IMR-90 (cell line): ENCODE measurements at regions not wholly inside any gene's neighbourhood (a gene's known extent, or its start where the extent isn't known, plus 50 kb on each side); places are given as distances from the start of the nearest gene placed in this dataset.

Source experiments
- ATAC-seq: fragments of 200-7000 bp; cut with Tn5 transposase; 2 replicates; pipeline ENCODE4 v1.9.1; 2020; ENCODE audit warnings: low read depth, mild to moderate bottlenecking, moderate library complexity
- BruUV-seq: library from RNA; stranded (reverse); fragments of 400-500 nt; replicated peaks from 2 replicates; lab custom pipeline; 2021; lab: Mats Ljungman, UMichigan
- CTCF ChIA-PET: fragments of 300-600 bp; formaldehyde crosslinking; extraction: SDS; loops from one replicate; lab custom pipeline; 2021; ENCODE audit warnings: antibody characterized with exemption; lab: Yijun Ruan, JAX
- POLR2A ChIA-PET: fragments of 300-600 bp; sonication (Branson Sonifier 250); formaldehyde crosslinking; loops from one replicate; lab custom pipeline; 2022; ENCODE audit warnings: antibody characterized with exemption; ENCODE audit not compliant: unreplicated experiment; lab: Charles Lee
- DNase-seq: peaks from one replicate; pipeline ENCODE4 v3.0.0; 2013
- H2AFZ ChIP-seq: replicated peaks from 2 replicates; pipeline ENCODE3; 2013; ENCODE audit warnings: low read length, mild to moderate bottlenecking; ENCODE audit not compliant: poor library complexity
- H2AK5ac ChIP-seq: 2 replicates; pipeline ENCODE4 v1.6.1; 2013; ENCODE audit warnings: low read depth, low read length, inconsistent platforms
- H2AK9ac ChIP-seq: replicated peaks from 2 replicates; pipeline ENCODE3; 2013; ENCODE audit warnings: mild to moderate bottlenecking, low read depth, low read length, moderate library complexity; ENCODE audit not compliant: poor library complexity
- H2BK120ac ChIP-seq: 2 replicates; pipeline ENCODE4 v1.6.1; 2013; ENCODE audit warnings: low read depth, low read length, inconsistent platforms
- H2BK15ac ChIP-seq: 3 replicates; pipeline ENCODE4 v1.6.1; 2013; ENCODE audit warnings: low read depth, low read length, inconsistent platforms
- H2BK20ac ChIP-seq: 2 replicates; pipeline ENCODE4 v1.6.1; 2013; ENCODE audit warnings: low read depth, mild to moderate bottlenecking, inconsistent platforms, low read length, moderate library complexity
- H2BK5ac ChIP-seq: 2 replicates; pipeline ENCODE4 v1.6.1; 2013; ENCODE audit warnings: mild to moderate bottlenecking, low read depth, low read length, inconsistent platforms; ENCODE audit not compliant: poor library complexity, severe bottlenecking
- H3K14ac ChIP-seq: replicated peaks from 2 replicates; pipeline ENCODE4 v1.6.1; 2013; ENCODE audit warnings: low read depth, low read length, inconsistent platforms
- H3K18ac ChIP-seq: 2 replicates; pipeline ENCODE4 v1.6.1; 2013; ENCODE audit warnings: low read depth, low read length, control low read depth
- H3K23ac ChIP-seq: 2 replicates; pipeline ENCODE4 v1.6.1; 2013; ENCODE audit warnings: low read depth, low read length, inconsistent platforms
- H3K27ac ChIP-seq: 2 replicates; pipeline ENCODE4 v1.5.1; 2013; ENCODE audit warnings: mild to moderate bottlenecking, control low read depth, low read length; ENCODE audit not compliant: insufficient read depth
- H3K27me3 ChIP-seq: 2 replicates; pipeline ENCODE4 v1.6.1; 2013; ENCODE audit warnings: low read length; ENCODE audit not compliant: control insufficient read depth, insufficient read depth
- H3K36me3 ChIP-seq: 2 replicates; pipeline ENCODE4 v1.6.1; 2013; ENCODE audit warnings: low read length, mixed read lengths; ENCODE audit not compliant: control insufficient read depth, insufficient read depth
- H3K4ac ChIP-seq: 2 replicates; pipeline ENCODE4 v1.6.1; 2013; ENCODE audit warnings: low read depth, low read length, inconsistent platforms
- H3K4me1 ChIP-seq: 2 replicates; pipeline ENCODE4 v1.6.1; 2013; ENCODE audit warnings: low read length, mixed read lengths; ENCODE audit not compliant: control insufficient read depth, insufficient read depth
- H3K4me2 ChIP-seq: 2 replicates; pipeline ENCODE4 v1.6.1; 2013; ENCODE audit warnings: low read depth, mild to moderate bottlenecking, control low read depth, low read length, moderate library complexity
- H3K4me3 ChIP-seq: 2 replicates; pipeline ENCODE4 v1.5.1; 2013; ENCODE audit warnings: low read depth, mild to moderate bottlenecking, control low read depth, low read length, moderate library complexity; ENCODE audit not compliant: insufficient read depth
- H3K56ac ChIP-seq: 2 replicates; pipeline ENCODE4 v1.6.1; 2013; ENCODE audit warnings: low read length, inconsistent platforms; ENCODE audit not compliant: insufficient read depth; ENCODE audit errors: extremely low read depth
- H3K79me1 ChIP-seq, 2 experiments: 2 replicates each; pipeline ENCODE4 v1.6.1; 2013; ENCODE audit warnings: low read length in 2 of 2, inconsistent platforms in 1 of 2, low read depth in 1 of 2
- H3K9ac ChIP-seq: 2 replicates; pipeline ENCODE4 v1.6.1; 2013; ENCODE audit warnings: low read depth, low read length, control low read depth
- H3K9me1 ChIP-seq: 2 replicates; pipeline ENCODE4 v1.6.1; 2013; ENCODE audit warnings: low read length, inconsistent platforms; ENCODE audit not compliant: insufficient read depth
- H3K9me3 ChIP-seq: 2 replicates; pipeline ENCODE4 v1.6.1; 2013; ENCODE audit warnings: low read length; ENCODE audit not compliant: control insufficient read depth, insufficient read depth
- H4K20me1 ChIP-seq: 2 replicates; pipeline ENCODE4 v1.6.1; 2013; ENCODE audit warnings: low read length, inconsistent platforms; ENCODE audit not compliant: insufficient read depth
- H4K5ac ChIP-seq: 2 replicates; pipeline ENCODE4 v1.6.1; 2013; ENCODE audit warnings: mild to moderate bottlenecking, low read depth, low read length, control low read depth
- H4K8ac ChIP-seq, 2 experiments: 2 replicates each; pipeline ENCODE4 v1.6.1; 2013; ENCODE audit warnings: low read depth in 2 of 2, low read length in 2 of 2, control low read depth in 1 of 2, inconsistent platforms in 1 of 2
- H4K91ac ChIP-seq: 2 replicates; pipeline ENCODE4 v1.6.1; 2013; ENCODE audit warnings: low read depth, low read length, inconsistent platforms; ENCODE audit not compliant: insufficient read depth
- BHLHE40 ChIP-seq: fragments of 150-350 bp; IDR thresholded peaks from 2 replicates; pipeline ENCODE4 v1.6.1; 2016; ENCODE audit warnings: mild to moderate bottlenecking, low read depth, low read length
- CEBPB ChIP-seq: IDR thresholded peaks from 2 replicates; pipeline ENCODE4 v1.6.1; 2012; ENCODE audit warnings: low read depth, low read length, improper control_type of control experiment
- CHD1 ChIP-seq: IDR thresholded peaks from 2 replicates; pipeline ENCODE4 v1.6.1; 2012; ENCODE audit warnings: low read depth, low read length, improper control_type of control experiment
- CTCF ChIP-seq: conservative IDR thresholded peaks from 2 replicates; pipeline ENCODE4 v1.5.1; 2012; ENCODE audit warnings: mild to moderate bottlenecking, low read depth, low read length, improper control_type of control experiment
- ELK1 ChIP-seq: fragments of 150-350 bp; IDR thresholded peaks from 2 replicates; pipeline ENCODE4 v1.6.1; 2016; ENCODE audit warnings: low read depth, mild to moderate bottlenecking, low read length, moderate library complexity, borderline replicate concordance
- FOS ChIP-seq: fragments of 150-350 bp; IDR thresholded peaks from 2 replicates; pipeline ENCODE4 v1.6.1; 2016; ENCODE audit warnings: low read depth, low read length
- MAFK ChIP-seq: IDR thresholded peaks from 2 replicates; pipeline ENCODE4 v1.6.1; 2012; ENCODE audit warnings: low read depth, low read length, improper control_type of control experiment
- MAZ ChIP-seq: IDR thresholded peaks from 2 replicates; pipeline ENCODE4 v1.6.1; 2012; ENCODE audit warnings: low read depth, mild to moderate bottlenecking, low read length, improper control_type of control experiment, moderate library complexity, borderline replicate concordance
- MXI1 ChIP-seq: IDR thresholded peaks from 2 replicates; pipeline ENCODE4 v1.6.1; 2012; ENCODE audit warnings: low read depth, mild to moderate bottlenecking, low read length, moderate library complexity, borderline replicate concordance
- NFE2L2 ChIP-seq: fragments of 150-350 bp; IDR thresholded peaks from 2 replicates; pipeline ENCODE4 v1.6.1; 2016; ENCODE audit warnings: low read depth, mild to moderate bottlenecking, low read length
- POLR2A ChIP-seq: IDR thresholded peaks from 2 replicates; pipeline ENCODE4 v1.6.1; 2012; ENCODE audit warnings: mild to moderate bottlenecking, low read depth, low read length
- RAD21 ChIP-seq: IDR thresholded peaks from 2 replicates; pipeline ENCODE4 v1.6.1; 2012; ENCODE audit warnings: low read length, improper control_type of control experiment
- RCOR1 ChIP-seq: IDR thresholded peaks from 2 replicates; pipeline ENCODE4 v1.6.1; 2012; ENCODE audit warnings: mild to moderate bottlenecking, low read length, improper control_type of control experiment; ENCODE audit not compliant: insufficient replicate concordance
- RFX5 ChIP-seq: IDR thresholded peaks from 2 replicates; pipeline ENCODE4 v1.8.0; 2012; ENCODE audit warnings: low read depth, mild to moderate bottlenecking, low read length, moderate library complexity
- SMC3 ChIP-seq: fragments of 150-350 bp; IDR thresholded peaks from 2 replicates; pipeline ENCODE4 v1.6.1; 2016; ENCODE audit warnings: low read depth, mild to moderate bottlenecking, antibody characterized with exemption, low read length, moderate library complexity
- WGBS, 2 experiments: methylation state at CpG; one replicate each; pipeline versions ENCODE4 v1.1.5 to v1.1.7; 2013; ENCODE audit warnings: missing lambda C conversion rate in 2 of 2; ENCODE audit not compliant: insufficient read length in 1 of 2; ENCODE audit errors: extremely low coverage in 2 of 2; 5-methylcytosine and 5-hydroxymethylcytosine counted together
- dilution Hi-C: fragments of 300-500 bp; cut with HindIII; formaldehyde crosslinking; loops from one replicate; pipeline ENCODE4 v1.14.3; 2018; ENCODE audit warnings: low sequenced_read_pairs; ENCODE audit not compliant: unreplicated experiment
- in situ Hi-C: fragments of 300-500 bp; cut with MboI; formaldehyde crosslinking; loops from 3 replicates; pipeline ENCODE4 v1.14.3; 2019; ENCODE audit warnings: low sequenced_read_pairs, inconsistent platforms, mixed read lengths
- intact Hi-C: fragments of 100-400 bp; cut with micrococcal nuclease; formaldehyde crosslinking; loops from 2 replicates; pipeline ENCODE4 v1.10.0; 2022
- TF ChIP-seq, protein P1 (sequence below): fragments of 150-350 bp; IDR thresholded peaks from 2 replicates; pipeline ENCODE4 v1.6.1; 2017; ENCODE audit warnings: mild to moderate bottlenecking, antibody characterized with exemption, low read length, low read depth

GRCh38 chr6:93523365-93523764, 104.0 kb upstream of the EPHA7 start:
- ATAC-seq (no peak), DNase-seq (no peak)
- CTCF ChIA-PET = no interaction called here
- no peaks in the 10 kb centered on the region for H3K4me1 ChIP-seq
- intact Hi-C loops = no loop called here
- H2BK120ac ChIP-seq = no peak overlapping the region
- dilution Hi-C loops = no loop called here
- no peak overlapping the region for H3K4me3 ChIP-seq
- no peak overlapping the region for H4K91ac ChIP-seq
- H3K9ac ChIP-seq = no peak overlapping the region
- TF ChIP-seq MXI1 (no peak), RFX5 (no peak), POLR2A (no peak), RAD21 (no peak), MAZ (no peak), CHD1 (no peak), CTCF (no peak), BHLHE40 (no peak), NFE2L2 (no peak), SMC3 (no peak), FOS (no peak), CEBPB (no peak), ELK1 (no peak), RCOR1 (no peak), MAFK (no peak)
- TF ChIP-seq, protein P1, sequence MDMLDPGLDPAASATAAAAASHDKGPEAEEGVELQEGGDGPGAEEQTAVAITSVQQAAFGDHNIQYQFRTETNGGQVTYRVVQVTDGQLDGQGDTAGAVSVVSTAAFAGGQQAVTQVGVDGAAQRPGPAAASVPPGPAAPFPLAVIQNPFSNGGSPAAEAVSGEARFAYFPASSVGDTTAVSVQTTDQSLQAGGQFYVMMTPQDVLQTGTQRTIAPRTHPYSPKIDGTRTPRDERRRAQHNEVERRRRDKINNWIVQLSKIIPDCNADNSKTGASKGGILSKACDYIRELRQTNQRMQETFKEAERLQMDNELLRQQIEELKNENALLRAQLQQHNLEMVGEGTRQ = no peak
- no peaks in the 10 kb centered on the region for H3K9me3 ChIP-seq
- no peaks in the 10 kb centered on the region for H3K79me1 ChIP-seq
- H3K4ac ChIP-seq = no peak overlapping the region
- no TSS peak for BruUV-seq
- no CpG with 5 or more reads among the region's 1 CpG for WGBS, 2 experiments
- H2AFZ ChIP-seq = no peak overlapping the region
- H3K9me1 ChIP-seq = no peaks in the 10 kb centered on the region
- H3K36me3 ChIP-seq = no peaks in the 10 kb centered on the region
- no peak overlapping the region for H3K14ac ChIP-seq
- no peak overlapping the region for H2BK20ac ChIP-seq
- no peak overlapping the region for H3K18ac ChIP-seq
- H4K20me1 ChIP-seq = no peaks in the 10 kb centered on the region
- no peak overlapping the region for H2AK5ac ChIP-seq
- no peak overlapping the region for H4K8ac ChIP-seq
- H3K23ac ChIP-seq = no peak overlapping the region
- no peak overlapping the region for H3K56ac ChIP-seq
- in situ Hi-C loops = no loop called here
- no peaks in the 10 kb centered on the region for H3K27me3 ChIP-seq
- H2BK15ac ChIP-seq = no peak overlapping the region
- no peak overlapping the region for H2AK9ac ChIP-seq
- H3K4me2 ChIP-seq = no peak overlapping the region
- H3K27ac ChIP-seq = no peak overlapping the region
- H2BK5ac ChIP-seq = no peak overlapping the region
- H4K5ac ChIP-seq = no peak overlapping the region
- POLR2A ChIA-PET = no interaction called here
